ENCODE measurements at regions not wholly inside any gene's neighbourhood (a gene's known extent, or its start where the extent isn't known, plus 50 kb on each side); places are given as distances from the start of the nearest gene placed in this dataset.

- Histone ChIP-seq H3K4me1 (peaks cover 0 to 54% (median under 1%) of the 10 kb centered on the region in 4 donors), H3K27me3 (no peaks in the 10 kb centered on the region), H3K4me3 (no peak overlapping the region), H3K9me3 (no peaks in the 10 kb centered on the region), H3K36me3 (no peaks in the 10 kb centered on the region), H3K27ac (peak overlapping the region in 1 of 4 donors; percentile 86)
- WGBS, 2 donors: 64 to 73% methylated on average over 2 of the region's 2 CpGs
- TF ChIP-seq CTCF (IDR thresholded peaks at IDR 0.05) (no peak), EP300 (IDR thresholded peaks at IDR 0.05) (peak in 1 of 2 donors; percentile 16), POLR2A (IDR thresholded peaks at IDR 0.05) (no peak)
- no peak for DNase-seq (ENCODE audit: low spot score in 2 of 2)
Observed at GRCh38 chr15:35693286-35693685, 147.3 kb upstream of the DPH6 start.

- Histone ChIP-seq H3K4me1 (peaks cover 0 to 58% (median 3%) of the 10 kb centered on the region in 4 donors), H3K27ac (peak overlapping the region in 1 of 4 donors; percentile 86), H3K27me3 (no peaks in the 10 kb centered on the region), H3K9me3 (no peaks in the 10 kb centered on the region), H3K4me3 (no peak overlapping the region), H3K36me3 (no peaks in the 10 kb centered on the region)
- 77 to 83% methylated on average over 3 of the region's 3 CpGs for WGBS, 2 donors
- no peak for DNase-seq (ENCODE audit: low spot score in 2 of 2)
- TF ChIP-seq POLR2A (IDR thresholded peaks at IDR 0.05) (no peak), CTCF (IDR thresholded peaks at IDR 0.05) (no peak), EP300 (IDR thresholded peaks at IDR 0.05) (no peak)
Observed at GRCh38 chr15:35693886-35694285, 147.9 kb upstream of the DPH6 start.

- Histone ChIP-seq H3K9me3 (no peaks in the 10 kb centered on the region), H3K27ac (no peak overlapping the region), H3K4me3 (no peak overlapping the region), H3K27me3 (no peaks in the 10 kb centered on the region), H3K36me3 (no peaks in the 10 kb centered on the region), H3K4me1 (peaks cover 0 to 53% (median 3%) of the 10 kb centered on the region in 4 donors)
- DNase-seq (ENCODE audit: low spot score in 2 of 2): no peak
- TF ChIP-seq CTCF (IDR thresholded peaks at IDR 0.05) (no peak), EP300 (IDR thresholded peaks at IDR 0.05) (no peak), POLR2A (IDR thresholded peaks at IDR 0.05) (no peak)
- 94 to 97% methylated on average over 2 of the region's 2 CpGs for WGBS, 2 donors
Observed at GRCh38 chr15:35695003-35695402, 149.0 kb upstream of the DPH6 start.

- 79 to 80% methylated on average over 5 of the region's 5 CpGs for WGBS, 2 donors
- no peaks in the 10 kb centered on the region for H3K27me3 ChIP-seq
- peaks cover 0 to 37% (median 3%) of the 10 kb centered on the region in 4 donors for H3K4me1 ChIP-seq
- peak overlapping the region in 2 of 4 donors; percentile 61 to 77 for H3K27ac ChIP-seq
- no peaks in the 10 kb centered on the region for H3K36me3 ChIP-seq
- no peaks in the 10 kb centered on the region for H3K9me3 ChIP-seq
- TF ChIP-seq CTCF (IDR thresholded peaks at IDR 0.05): no peak
- no peak for TF ChIP-seq POLR2A (IDR thresholded peaks at IDR 0.05)
- no peak for TF ChIP-seq EP300 (IDR thresholded peaks at IDR 0.05)
- H3K4me3 ChIP-seq: no peak overlapping the region
- no peak for DNase-seq (ENCODE audit: low spot score in 2 of 2)
Observed at GRCh38 chr15:35696767-35697231, 150.8 kb upstream of the DPH6 start.

GRCh38 chr15:35697549-35698299, 151.8 kb upstream of the DPH6 start:
- peak overlapping the region in 3 of 4 donors; percentile 31 to 77 (median 61) for H3K27ac ChIP-seq
- TF ChIP-seq EP300 (IDR thresholded peaks at IDR 0.05) (peak in 1 of 2 donors; percentile 65), CTCF (IDR thresholded peaks at IDR 0.05) (no peak), POLR2A (IDR thresholded peaks at IDR 0.05) (no peak)
- H3K36me3 ChIP-seq: no peaks in the 10 kb centered on the region
- DNase-seq (ENCODE audit: low spot score in 2 of 2): peak in 1 of 2 donors; percentile 23
- H3K4me1 ChIP-seq: peaks cover 0 to 31% (median 3%) of the 10 kb centered on the region in 4 donors
- no peaks in the 10 kb centered on the region for H3K9me3 ChIP-seq
- 39% methylated on average over 8 of the region's 8 CpGs for WGBS, 2 donors
- H3K4me3 ChIP-seq: no peak overlapping the region
- H3K27me3 ChIP-seq: no peaks in the 10 kb centered on the region

Data from tibial nerve (tissue), 4 donors.